Sigmoid colon (tissue), 6 donors: ENCODE measurements at regions not wholly inside any gene's neighbourhood (a gene's known extent, or its start where the extent isn't known, plus 50 kb on each side); places are given as distances from the start of the nearest gene placed in this dataset.
A peak's percentile ranks its signal among the peaks of the same experiment; 100 is the strongest.
"Not testable (repeated sequence)": the region's sequence is repeated elsewhere in the genome, so short reads cannot be mapped to it uniquely, and the experiment has no call there.

Source experiments
- DNase-seq: peaks from one replicate; pipeline ENCODE4 v3.0.0-alpha.2; 2019
- H3K27ac ChIP-seq, 4 donors: fragments of 200-600 bp; sonication (generic); one replicate each; pipeline ENCODE4 v1.5.1; 2016 to 2019; ENCODE audit warnings: mild to moderate bottlenecking in 1 of 4
- H3K27me3 ChIP-seq, 3 donors: fragments of 200-600 bp; sonication (generic); one replicate each; pipeline ENCODE4 v1.5.1; 2019; ENCODE audit warnings: mild to moderate bottlenecking in 1 of 3
- H3K36me3 ChIP-seq, 4 donors: fragments of 200-600 bp; sonication (generic); one replicate each; pipeline ENCODE4 v1.5.1; 2016 to 2019
- H3K4me1 ChIP-seq, 4 donors: fragments of 200-600 bp; sonication (generic); one replicate each; pipeline ENCODE4 v1.5.1; 2017 to 2019
- H3K4me3 ChIP-seq, 4 donors: fragments of 200-600 bp; sonication (generic); one replicate each; pipeline ENCODE4 v1.5.1; 2017 to 2019; ENCODE audit warnings: mild to moderate bottlenecking in 2 of 4, moderate library complexity in 1 of 4
- H3K9me3 ChIP-seq, 4 donors: fragments of 200-600 bp in 3 of 4; sonication (generic) in 3 of 4; one replicate each; pipeline versions ENCODE4 v1.5.1 to v1.6.1; 2013 to 2019
- CTCF ChIP-seq, 4 experiments: fragments of 450-650 bp in 3 of 4; fragments of 200-600 bp in 1 of 4; IDR thresholded peaks; one replicate each; pipeline ENCODE4 v1.5.1; 2016 to 2019; ENCODE audit warnings: antibody characterized with exemption in 4 of 4, mild to moderate bottlenecking in 3 of 4, moderate library complexity in 2 of 4
- EP300 ChIP-seq, 4 donors: sonication (generic); formaldehyde crosslinking; IDR thresholded peaks; one replicate each; pipeline ENCODE4 v1.6.1; 2017; ENCODE audit warnings: antibody characterized with exemption in 4 of 4
- POLR2A ChIP-seq, 2 donors: fragments of 450-650 bp; IDR thresholded peaks; one replicate each; pipeline ENCODE4 v1.6.1; 2016; ENCODE audit warnings: antibody characterized with exemption in 2 of 2, mild to moderate bottlenecking in 2 of 2, moderate library complexity in 2 of 2
- POLR2AphosphoS5 ChIP-seq, 4 donors: sonication (generic); formaldehyde crosslinking; IDR thresholded peaks; one replicate each; pipeline ENCODE4 v1.6.1; 2017; ENCODE audit warnings: antibody characterized with exemption in 4 of 4
- WGBS, 2 donors: extraction: QIAGEN DNeasy Blood & Tissue Kit; methylation state at CpG; one replicate each; pipeline ENCODE4 v1.1.7; 2013; 5-methylcytosine and 5-hydroxymethylcytosine counted together
- intact Hi-C: fragments of 100-400 bp; cut with DNase I; formaldehyde crosslinking; loops from one replicate; pipeline ENCODE4 v1.15.1; 2023
- donor health status: healthy with polysubstance abuse.
- donor health status: healthy.

DNA sequence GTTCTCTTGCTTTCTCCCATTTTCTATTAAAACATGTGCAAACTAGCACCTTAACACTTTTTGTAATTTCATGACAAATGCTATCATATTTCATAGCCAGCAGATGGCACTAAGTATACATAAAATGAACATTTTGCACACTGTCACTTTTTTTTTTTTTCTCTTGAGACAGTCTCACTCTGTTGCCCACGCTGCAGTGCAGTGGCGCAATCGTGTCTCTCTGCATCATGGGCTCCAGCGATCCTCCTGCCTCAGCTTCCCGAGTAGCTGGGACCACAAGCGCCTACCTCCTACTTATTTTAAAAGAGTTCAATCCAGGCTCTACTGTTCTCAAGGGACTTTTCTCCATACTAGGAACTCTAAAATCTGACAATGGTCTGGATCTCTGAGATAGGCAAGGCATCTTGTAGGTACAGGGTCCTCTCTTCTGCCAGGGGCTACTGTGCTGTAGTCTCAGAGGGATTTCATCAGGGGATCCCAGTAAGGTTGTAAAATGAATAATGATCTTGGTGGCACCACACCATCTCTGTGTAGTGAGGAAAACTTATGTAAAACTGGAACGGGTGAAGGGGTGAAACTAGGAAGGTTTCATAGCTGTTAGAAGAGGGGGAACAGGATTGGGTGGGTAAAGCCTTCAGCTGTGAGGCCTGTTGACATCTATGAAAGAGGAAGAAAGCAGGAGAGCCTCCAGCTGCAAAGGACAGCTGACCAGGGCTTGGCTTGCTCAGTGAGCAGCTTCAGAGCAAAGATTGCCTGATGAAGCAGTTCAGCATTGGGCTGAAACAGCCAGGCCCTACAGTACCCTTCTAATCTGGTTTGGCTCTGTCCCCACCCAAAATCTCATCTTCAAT is 196.9 kb downstream of the AVL9 start:
- intact Hi-C loops, H3K36me3 ChIP-seq, H3K4me3 ChIP-seq, DNase-seq, H3K9me3 ChIP-seq, H3K4me1 ChIP-seq, H3K27ac ChIP-seq, H3K27me3 ChIP-seq: not testable (repeated sequence)
- peak in 1 of 4 experiments; percentile 8 for TF ChIP-seq CTCF (IDR thresholded peaks at IDR 0.05)
- 20 to 25% methylated on average over 7 of the region's 7 CpGs for WGBS, 2 donors

DNA sequence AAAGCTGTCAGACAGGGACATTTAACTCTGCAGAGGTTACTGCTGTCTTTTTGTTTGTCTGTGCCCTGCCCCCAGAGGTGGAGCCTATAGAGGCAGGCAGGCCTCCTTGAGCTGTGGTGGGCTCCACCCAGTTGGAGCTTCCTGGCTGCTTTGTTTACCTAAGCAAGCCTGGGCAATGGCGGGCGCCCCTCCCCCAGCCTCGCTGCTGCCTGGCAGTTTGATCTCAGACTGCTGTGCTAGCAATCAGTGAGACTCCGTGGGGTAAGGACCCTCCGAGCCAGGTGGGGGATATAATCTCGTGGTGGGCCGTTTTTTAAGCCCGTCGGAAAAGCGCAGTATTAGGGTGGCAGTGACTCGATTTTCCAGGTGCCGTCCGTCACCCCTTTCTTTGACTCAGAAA is 192.8 kb downstream of the AVL9 start:
- H3K27ac ChIP-seq, H3K36me3 ChIP-seq, H3K27me3 ChIP-seq, H3K4me3 ChIP-seq, H3K9me3 ChIP-seq, intact Hi-C loops, DNase-seq, H3K4me1 ChIP-seq: not testable (repeated sequence)
- 87 to 93% methylated on average over 13 of the region's 13 CpGs for WGBS, 2 donors

DNA sequence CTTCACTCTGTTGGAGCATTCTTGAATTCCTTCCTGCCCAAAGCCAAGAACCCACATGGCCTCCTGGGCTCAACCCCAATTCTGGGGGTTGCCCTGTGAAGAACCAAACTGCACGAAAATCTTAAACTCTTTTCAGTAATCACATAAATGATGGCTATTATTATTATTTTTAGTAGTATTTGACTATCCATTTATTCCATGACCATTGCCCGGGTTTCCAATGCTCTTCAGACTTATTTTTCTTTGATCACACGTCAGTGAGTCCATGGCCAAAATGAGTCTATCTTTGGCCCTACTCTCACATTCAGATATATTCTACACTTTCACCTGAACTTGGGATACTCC is 185.9 kb downstream of the AVL9 start:
- H3K27me3 ChIP-seq: no peaks in the 10 kb centered on the region
- intact Hi-C loops: no loop called here
- no peak for TF ChIP-seq POLR2A (IDR thresholded peaks at IDR 0.05)
- no peak for TF ChIP-seq EP300 (IDR thresholded peaks at IDR 0.05)
- no peak for TF ChIP-seq POLR2AphosphoS5 (IDR thresholded peaks at IDR 0.05)
- TF ChIP-seq CTCF (IDR thresholded peaks at IDR 0.05): no peak
- no peak overlapping the region for H3K4me3 ChIP-seq
- DNase-seq: no peak
- no peaks in the 10 kb centered on the region for H3K4me1 ChIP-seq
- no peak overlapping the region for H3K27ac ChIP-seq
- H3K9me3 ChIP-seq: no peaks in the 10 kb centered on the region
- no peaks in the 10 kb centered on the region for H3K36me3 ChIP-seq
- 58 to 61% methylated on average over 3 of the region's 3 CpGs for WGBS, 2 donors

- Histone ChIP-seq H3K4me1 (no peaks in the 10 kb centered on the region), H3K4me3 (no peak overlapping the region), H3K9me3 (no peaks in the 10 kb centered on the region), H3K36me3 (no peaks in the 10 kb centered on the region), H3K27ac (no peak overlapping the region), H3K27me3 (no peaks in the 10 kb centered on the region)
- DNase-seq: no peak
- intact Hi-C loops: no loop called here
- no peak for TF ChIP-seq EP300 (IDR thresholded peaks at IDR 0.05)
- no peak for TF ChIP-seq POLR2AphosphoS5 (IDR thresholded peaks at IDR 0.05)
- no peak for TF ChIP-seq POLR2A (IDR thresholded peaks at IDR 0.05)
- TF ChIP-seq CTCF (IDR thresholded peaks at IDR 0.05): no peak
- 34 to 67% methylated on average over 6 of the region's 6 CpGs for WGBS, 2 donors
Measured at GRCh38 chr7:32680259-32681173, 185.2 kb downstream of the AVL9 start.

- no peak overlapping the region for H3K4me3 ChIP-seq
- DNase-seq: no peak
- no peak for TF ChIP-seq CTCF (IDR thresholded peaks at IDR 0.05)
- TF ChIP-seq POLR2A (IDR thresholded peaks at IDR 0.05): no peak
- TF ChIP-seq EP300 (IDR thresholded peaks at IDR 0.05): no peak
- TF ChIP-seq POLR2AphosphoS5 (IDR thresholded peaks at IDR 0.05): no peak
- intact Hi-C loops: no loop called here
- no peaks in the 10 kb centered on the region for H3K9me3 ChIP-seq
- no peaks in the 10 kb centered on the region for H3K36me3 ChIP-seq
- H3K27ac ChIP-seq: no peak overlapping the region
- no peaks in the 10 kb centered on the region for H3K27me3 ChIP-seq
- WGBS, 2 donors: 92 to 97% methylated on average over 4 of the region's 4 CpGs
- H3K4me1 ChIP-seq: no peaks in the 10 kb centered on the region
Measured at GRCh38 chr7:32679192-32679591, 183.9 kb downstream of the AVL9 start.
